ENCODE measurements at regions not wholly inside any gene's neighbourhood (a gene's known extent, or its start where the extent isn't known, plus 50 kb on each side); places are given as distances from the start of the nearest gene placed in this dataset.

GRCh38 chr9:29285818-29286217 is 1712.5 kb upstream of the C9orf72 start:
- no peak for FAIRE-seq
- POLR2A ChIA-PET: no interaction called here
- TF ChIP-seq CERS6 (CRISPR knock-in tag; IDR thresholded peaks at IDR 0.05) (no peak), BATF2 (CRISPR knock-in tag; IDR thresholded peaks at IDR 0.05) (no peak), ZNF335 (CRISPR knock-in tag; IDR thresholded peaks at IDR 0.05) (no peak), DMAP1 (CRISPR knock-in tag; IDR thresholded peaks at IDR 0.05) (no peak), MXD1 (CRISPR knock-in tag; IDR thresholded peaks at IDR 0.05) (no peak), ZNF788 (CRISPR knock-in tag; IDR thresholded peaks at IDR 0.05; ENCODE audit: borderline replicate concordance) (no peak), ZNF605 (CRISPR knock-in tag; IDR thresholded peaks at IDR 0.05) (no peak), ATRX (CRISPR knock-in tag; IDR thresholded peaks at IDR 0.05; ENCODE audit: borderline replicate concordance) (no peak), ZNF407 (CRISPR knock-in tag; IDR thresholded peaks at IDR 0.05; ENCODE audit: not compliant biosample characterization) (no peak), HIC2 (CRISPR knock-in tag; IDR thresholded peaks at IDR 0.05; ENCODE audit: low read depth) (no peak), ZFAT (CRISPR knock-in tag; conservative IDR thresholded peaks at IDR 0.05) (no peak), ZKSCAN1 (IDR thresholded peaks at IDR 0.05; ENCODE audit: low read length) (no peak), DNMT3B (CRISPR knock-in tag; conservative IDR thresholded peaks at IDR 0.05) (no peak), ZNF713 (CRISPR knock-in tag; IDR thresholded peaks at IDR 0.05) (no peak)

More at GRCh38 chr9:29285818-29286217, 1712.5 kb upstream of the C9orf72 start:
- H3K79me2 ChIP-seq (ENCODE audit: insufficient read depth, low read length): no peaks in the 10 kb centered on the region
- H3K9me3 ChIP-seq (ENCODE audit: low read length): no peaks in the 10 kb centered on the region
- 2% methylated on average over 3 of the region's 3 CpGs for WGBS (ENCODE audit: low lambda C conversion rate)
- no peak overlapping the region for H3K4me3 ChIP-seq (replicated peaks in 1 of 3; ENCODE audit: insufficient read depth in 1 of 3, low read depth in 2 of 3, low read length in 3 of 3)
- CTCF ChIA-PET (ENCODE audit: low intra/inter-chr PET ratio, low total read pairs): no interaction called here
- no peak overlapping the region for H3K4me2 ChIP-seq (ENCODE audit: low read depth, low read length)
- no peaks in the 10 kb centered on the region for H4K20me1 ChIP-seq (ENCODE audit: insufficient read depth, low read length)
- H2AFZ ChIP-seq (ENCODE audit: low read length): no peak overlapping the region
- intact Hi-C loops (cut with micrococcal nuclease; ENCODE audit: unreplicated experiment): no loop called here
- DNase-seq (ENCODE audit: low spot score) (no peak), ATAC-seq (no peak)
- H3K27me3 ChIP-seq (ENCODE audit: control insufficient read depth in 1 of 2, insufficient read depth in 2 of 2, low read length in 2 of 2): no peaks in the 10 kb centered on the region
- in situ Hi-C loops (cut with HindIII; ENCODE audit: extremely low pct_ligation_motif_present, low pct_unique_long_range_greater_than_20kb): no loop called here
- H3K9ac ChIP-seq (ENCODE audit: insufficient read depth, low read depth, low read length): no peak overlapping the region
- no TSS peak for BruUV-seq (replicated peaks)
- H3K27ac ChIP-seq (ENCODE audit: extremely low read length, insufficient read depth, low read length): no peak overlapping the region
- H3K4me1 ChIP-seq (ENCODE audit: insufficient read depth, low read length): no peaks in the 10 kb centered on the region
- H3K36me3 ChIP-seq (replicated peaks in 1 of 2; ENCODE audit: control insufficient read depth in 1 of 2, insufficient read depth in 2 of 2, low read length in 2 of 2): no peaks in the 10 kb centered on the region
